ENCODE measurements at regions not wholly inside any gene's neighbourhood (a gene's known extent, or its start where the extent isn't known, plus 50 kb on each side); places are given as distances from the start of the nearest gene placed in this dataset.

DNA sequence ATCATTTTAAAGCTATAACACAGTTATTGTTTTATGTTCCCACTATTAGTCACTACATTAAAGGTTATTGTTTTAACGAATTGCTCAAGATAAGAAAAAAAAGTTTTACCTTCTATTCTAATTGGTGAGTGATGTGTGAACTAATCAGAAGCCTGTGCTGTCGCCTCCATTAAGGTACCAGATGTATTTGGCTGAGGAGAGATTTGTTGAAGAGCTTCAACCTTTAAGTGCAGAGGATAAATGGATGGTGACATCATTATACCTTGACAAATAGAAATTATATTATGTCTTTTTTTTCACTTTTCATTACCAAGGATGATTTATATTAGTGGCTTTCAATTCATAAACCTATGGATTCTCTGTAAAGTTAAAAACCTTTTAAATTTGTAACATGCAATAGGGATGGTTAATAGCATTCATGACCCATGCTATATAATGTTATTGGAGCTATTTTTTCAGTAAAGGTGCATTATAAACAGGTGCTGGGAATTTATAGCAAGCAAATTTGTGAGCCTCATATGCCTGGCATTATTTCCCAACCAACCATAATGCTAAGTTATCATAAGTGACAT, 97.0 kb upstream of the NPVF start:
- Histone ChIP-seq H3K4me1 (no peaks in the 10 kb centered on the region), H3K9me3 (no peaks in the 10 kb centered on the region), H3K36me3 (no peaks in the 10 kb centered on the region), H3K4me3 (no peak overlapping the region), H3K27ac (no peak overlapping the region), H3K27me3 (no peaks in the 10 kb centered on the region)
- TF ChIP-seq POLR2A (IDR thresholded peaks at IDR 0.05): no peak
- TF ChIP-seq, protein P1, sequence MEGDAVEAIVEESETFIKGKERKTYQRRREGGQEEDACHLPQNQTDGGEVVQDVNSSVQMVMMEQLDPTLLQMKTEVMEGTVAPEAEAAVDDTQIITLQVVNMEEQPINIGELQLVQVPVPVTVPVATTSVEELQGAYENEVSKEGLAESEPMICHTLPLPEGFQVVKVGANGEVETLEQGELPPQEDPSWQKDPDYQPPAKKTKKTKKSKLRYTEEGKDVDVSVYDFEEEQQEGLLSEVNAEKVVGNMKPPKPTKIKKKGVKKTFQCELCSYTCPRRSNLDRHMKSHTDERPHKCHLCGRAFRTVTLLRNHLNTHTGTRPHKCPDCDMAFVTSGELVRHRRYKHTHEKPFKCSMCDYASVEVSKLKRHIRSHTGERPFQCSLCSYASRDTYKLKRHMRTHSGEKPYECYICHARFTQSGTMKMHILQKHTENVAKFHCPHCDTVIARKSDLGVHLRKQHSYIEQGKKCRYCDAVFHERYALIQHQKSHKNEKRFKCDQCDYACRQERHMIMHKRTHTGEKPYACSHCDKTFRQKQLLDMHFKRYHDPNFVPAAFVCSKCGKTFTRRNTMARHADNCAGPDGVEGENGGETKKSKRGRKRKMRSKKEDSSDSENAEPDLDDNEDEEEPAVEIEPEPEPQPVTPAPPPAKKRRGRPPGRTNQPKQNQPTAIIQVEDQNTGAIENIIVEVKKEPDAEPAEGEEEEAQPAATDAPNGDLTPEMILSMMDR (IDR thresholded peaks at IDR 0.05 in 4 of 5, conservative IDR thresholded peaks at IDR 0.05 in 1 of 5): no peak
- intact Hi-C loops (cut with DNase I; ENCODE audit: low total_unique reads) (no loop called here), in situ Hi-C loops (cut with MboI; ENCODE audit: low sequenced_read_pairs in 4 of 4) (no loop called here)
- DNase-seq: no peak
- ATAC-seq: no peak

DNA sequence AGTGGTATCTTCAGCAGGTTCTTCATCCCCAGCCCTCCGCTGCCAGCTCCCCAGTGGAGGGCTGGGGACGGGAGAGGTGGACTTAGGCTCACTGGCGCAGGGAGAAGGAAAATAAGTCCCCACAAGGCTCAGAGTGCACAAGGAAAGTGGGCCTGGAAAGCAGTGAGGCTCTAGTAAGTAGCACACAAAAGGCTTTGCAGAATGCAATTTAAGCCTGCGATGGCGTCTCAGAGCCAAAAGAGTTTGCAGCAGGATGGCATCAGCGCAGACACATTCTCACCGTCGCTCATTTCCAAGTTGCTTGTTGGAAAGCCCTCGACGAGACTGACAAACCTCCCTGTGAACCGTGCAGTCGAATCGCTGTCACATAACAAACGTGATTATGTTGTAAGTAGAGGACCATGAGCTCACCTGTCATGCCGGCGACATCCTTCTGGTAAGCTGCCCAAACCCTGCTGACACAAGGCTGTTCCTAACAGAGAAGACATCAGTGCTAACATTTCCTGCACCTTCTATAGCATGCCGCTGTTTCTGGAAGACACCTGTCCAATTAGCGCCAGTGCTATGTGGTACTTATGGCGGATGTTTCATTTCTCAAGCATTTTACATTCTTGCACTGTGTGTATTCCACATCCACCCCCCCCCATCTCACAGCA, 98.3 kb upstream of the NPVF start:
- no peak for DNase-seq
- TF ChIP-seq, protein P1 (IDR thresholded peaks at IDR 0.05 in 4 of 5, conservative IDR thresholded peaks at IDR 0.05 in 1 of 5): no peak
- TF ChIP-seq POLR2A (IDR thresholded peaks at IDR 0.05): no peak
- Histone ChIP-seq H3K27ac (no peak overlapping the region), H3K9me3 (no peaks in the 10 kb centered on the region), H3K36me3 (no peaks in the 10 kb centered on the region), H3K4me3 (no peak overlapping the region), H3K27me3 (no peaks in the 10 kb centered on the region), H3K4me1 (no peaks in the 10 kb centered on the region)
- intact Hi-C loops (cut with DNase I; ENCODE audit: low total_unique reads) (no loop called here), in situ Hi-C loops (cut with MboI; ENCODE audit: low sequenced_read_pairs in 4 of 4) (no loop called here)
- no peak for ATAC-seq

DNA sequence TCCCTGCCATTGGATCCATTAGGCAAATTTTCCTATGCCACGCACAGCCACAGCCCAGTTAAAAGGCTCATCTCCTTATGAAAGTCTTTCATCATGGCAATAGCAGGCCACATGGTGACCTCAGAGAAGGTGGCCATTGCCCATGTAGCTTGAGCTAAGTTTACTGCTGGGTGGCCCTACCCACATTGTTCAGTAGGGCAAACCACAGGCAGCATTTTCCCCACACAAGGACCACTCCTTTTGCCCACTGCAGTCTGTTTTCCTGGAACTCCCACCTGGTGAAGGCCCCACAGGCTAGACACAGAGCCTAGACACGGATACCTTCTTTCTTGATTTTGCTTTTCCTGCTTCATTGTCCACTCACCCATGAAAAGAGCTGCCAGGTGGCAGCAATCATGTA, 101.5 kb upstream of the NPVF start:
- no peaks in the 10 kb centered on the region for H3K9me3 ChIP-seq
- TF ChIP-seq, protein P1 (IDR thresholded peaks at IDR 0.05 in 4 of 5, conservative IDR thresholded peaks at IDR 0.05 in 1 of 5): no peak
- no peak for TF ChIP-seq POLR2A (IDR thresholded peaks at IDR 0.05)
- no peaks in the 10 kb centered on the region for H3K4me1 ChIP-seq
- in situ Hi-C loops (cut with MboI; ENCODE audit: low sequenced_read_pairs in 4 of 4) (no loop called here), intact Hi-C loops (cut with DNase I; ENCODE audit: low total_unique reads) (no loop called here)
- H3K4me3 ChIP-seq: no peak overlapping the region
- H3K36me3 ChIP-seq: no peaks in the 10 kb centered on the region
- H3K27me3 ChIP-seq: no peaks in the 10 kb centered on the region
- DNase-seq (no peak), ATAC-seq (no peak)
- no peak overlapping the region for H3K27ac ChIP-seq

DNA sequence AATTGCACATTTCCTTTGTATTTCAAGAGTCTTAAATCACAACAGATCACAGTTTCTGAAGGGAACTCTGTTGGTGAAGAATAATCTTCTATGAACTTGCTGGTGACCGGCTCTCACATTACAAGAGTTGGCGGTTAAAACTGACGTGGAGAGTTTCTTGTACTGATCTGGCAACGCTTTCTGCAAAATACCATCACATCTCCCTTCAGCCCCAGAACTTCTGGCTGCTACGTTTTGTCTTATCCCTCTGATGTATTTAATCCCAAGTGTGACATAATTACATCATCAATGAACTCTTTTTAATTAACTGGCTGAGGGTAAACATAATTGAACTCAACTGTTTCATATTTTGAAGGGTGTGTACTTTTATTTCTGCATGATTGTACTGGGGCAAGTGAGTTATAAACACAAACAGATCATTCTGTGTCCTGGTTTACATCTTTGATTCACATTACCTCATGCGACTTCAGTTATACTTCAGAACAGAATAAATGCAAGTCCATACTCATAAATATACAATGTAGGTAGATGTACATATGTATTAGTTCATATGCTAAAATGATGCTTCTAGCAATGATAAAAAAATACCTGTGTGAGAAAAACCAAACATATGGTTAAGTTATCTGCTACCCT, 105.1 kb upstream of the NPVF start:
- TF ChIP-seq, protein P1 (IDR thresholded peaks at IDR 0.05 in 4 of 5, conservative IDR thresholded peaks at IDR 0.05 in 1 of 5): no peak
- TF ChIP-seq POLR2A (IDR thresholded peaks at IDR 0.05): no peak
- ATAC-seq (no peak), DNase-seq (no peak)
- no peaks in the 10 kb centered on the region for H3K27me3 ChIP-seq
- in situ Hi-C loops (cut with MboI; ENCODE audit: low sequenced_read_pairs in 4 of 4) (no loop called here), intact Hi-C loops (cut with DNase I; ENCODE audit: low total_unique reads) (no loop called here)
- H3K36me3 ChIP-seq: no peaks in the 10 kb centered on the region
- H3K9me3 ChIP-seq: no peaks in the 10 kb centered on the region
- no peaks in the 10 kb centered on the region for H3K4me1 ChIP-seq
- no peak overlapping the region for H3K27ac ChIP-seq
- H3K4me3 ChIP-seq: no peak overlapping the region

Measured in gastrocnemius medialis (tissue), 4 donors.